Ishikawa (cell line): ENCODE measurements at regions not wholly inside any gene's neighbourhood (a gene's known extent, or its start where the extent isn't known, plus 50 kb on each side); places are given as distances from the start of the nearest gene placed in this dataset.

Experiments
- CEBPB ChIP-seq: IDR thresholded peaks from 2 replicates; pipeline ENCODE4 v1.6.1; 2012
- EGR1 ChIP-seq: IDR thresholded peaks from 2 replicates; pipeline ENCODE4 v1.6.1; 2012
- EP300 ChIP-seq: IDR thresholded peaks from 2 replicates; pipeline ENCODE4 v1.6.1; 2012; ENCODE audit warnings: borderline replicate concordance
- MAX ChIP-seq: IDR thresholded peaks from 2 replicates; pipeline ENCODE4 v1.6.1; 2012
- NFIC ChIP-seq: IDR thresholded peaks from 2 replicates; pipeline ENCODE4 v1.6.1; 2012
- RAD21 ChIP-seq: IDR thresholded peaks from 2 replicates; pipeline ENCODE4 v1.6.1; 2012; ENCODE audit warnings: low read depth
- REST ChIP-seq: IDR thresholded peaks from 2 replicates; pipeline ENCODE4 v1.6.1; 2012; ENCODE audit warnings: low read depth, mild to moderate bottlenecking
- USF1 ChIP-seq: IDR thresholded peaks from 2 replicates; pipeline ENCODE4 v1.6.1; 2012
- YY1 ChIP-seq: IDR thresholded peaks from 2 replicates; pipeline ENCODE4 v1.6.1; 2012; ENCODE audit warnings: low read depth

DNA sequence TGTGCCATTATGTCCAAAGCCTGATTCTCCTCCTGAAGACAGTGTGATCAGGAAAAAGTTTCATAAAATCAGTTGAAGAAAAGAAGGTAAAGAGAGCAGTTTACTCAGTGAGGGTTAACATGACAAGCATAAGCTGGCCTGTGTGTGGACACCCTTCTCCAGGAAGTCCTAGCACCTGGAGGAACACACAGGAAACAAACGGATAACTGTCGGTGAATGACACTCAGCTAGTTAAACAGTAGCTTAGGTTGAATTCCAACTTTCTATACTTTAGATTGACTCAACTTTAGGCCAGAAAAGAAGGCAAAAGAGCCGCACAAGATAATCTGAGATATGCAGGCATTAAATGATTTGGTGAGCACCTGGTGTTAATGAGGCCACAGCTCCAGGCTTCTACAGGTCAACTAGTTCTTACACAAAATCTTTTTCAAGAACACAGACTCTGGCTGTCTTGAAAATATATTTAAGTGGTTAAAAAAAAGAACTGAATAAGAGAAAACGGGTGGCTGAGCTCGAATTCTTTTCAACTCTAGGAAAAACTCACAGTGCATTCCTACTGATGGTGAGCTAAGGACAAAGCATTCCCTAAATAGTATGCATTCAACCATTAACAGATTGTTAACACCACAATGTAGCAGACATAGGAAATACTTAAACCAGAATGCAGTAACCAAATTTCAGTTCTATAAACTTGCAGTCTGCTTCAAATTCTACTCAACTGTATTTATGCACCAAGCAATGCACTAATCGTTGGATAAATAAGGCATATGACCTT is 56.9 kb upstream of the TSPAN8 start:
- TF ChIP-seq EP300 (no peak), MAX (no peak), RAD21 (no peak), REST (no peak), USF1 (no peak), YY1 (no peak), CEBPB (no peak), EGR1 (no peak), NFIC (no peak)
